DND-41 (cell line): ENCODE measurements at regions not wholly inside any gene's neighbourhood (a gene's known extent, or its start where the extent isn't known, plus 50 kb on each side); places are given as distances from the start of the nearest gene placed in this dataset.

Experiments
- ATAC-seq: fragments of 200-7000 bp; cut with Tn5 transposase; 3 replicates; pipeline ENCODE4 v1.9.1; 2021; ENCODE audit warnings: low read depth; ENCODE audit not compliant: insufficient read depth
- DNase-seq: peaks from one replicate; pipeline ENCODE4 v3.0.0-alpha.2; 2020
- H2AFZ ChIP-seq: 2 replicates; pipeline ENCODE4 v1.6.0; 2012; ENCODE audit warnings: low read depth, low read length
- H3K27ac ChIP-seq: 2 replicates; pipeline ENCODE4 v1.5.1; 2012; ENCODE audit warnings: low read length, inconsistent platforms
- H3K27me3 ChIP-seq: fragments of 200-600 bp; sonication (generic); 2 replicates; pipeline ENCODE4 v1.6.0; 2012; ENCODE audit warnings: low read length, mild to moderate bottlenecking, inconsistent platforms; ENCODE audit not compliant: insufficient read depth, poor library complexity
- H3K36me3 ChIP-seq: 2 replicates; pipeline ENCODE4 v1.5.1; 2012; ENCODE audit warnings: low read length, inconsistent platforms; ENCODE audit not compliant: insufficient read depth
- H3K4me1 ChIP-seq: 2 replicates; pipeline ENCODE4 v1.5.1; 2012; ENCODE audit warnings: mild to moderate bottlenecking, low read length; ENCODE audit not compliant: insufficient read depth
- H3K4me2 ChIP-seq: 2 replicates; pipeline ENCODE4 v1.6.0; 2012; ENCODE audit warnings: mild to moderate bottlenecking, moderate library complexity, low read length, inconsistent platforms; ENCODE audit not compliant: insufficient read depth
- H3K4me3 ChIP-seq, 2 experiments: fragments of 200-600 bp in 1 of 2; shearing (Covaris generic) in 1 of 2; 2 replicates each; pipeline ENCODE4 v1.5.1; 2012 to 2016; ENCODE audit warnings: inconsistent platforms in 2 of 2, low read length in 2 of 2, mild to moderate bottlenecking in 2 of 2, low read depth in 1 of 2, moderate library complexity in 1 of 2
- H3K79me2 ChIP-seq: 2 replicates; pipeline ENCODE4 v1.6.0; 2012; ENCODE audit warnings: low read length, inconsistent platforms; ENCODE audit not compliant: insufficient read depth
- H3K9ac ChIP-seq: 2 replicates; pipeline ENCODE4 v1.6.0; 2012; ENCODE audit warnings: low read depth, mild to moderate bottlenecking, inconsistent platforms, low read length, moderate library complexity
- H3K9me3 ChIP-seq: 2 replicates; pipeline ENCODE4 v1.5.1; 2012; ENCODE audit warnings: low read length, moderate library complexity, mild to moderate bottlenecking, inconsistent platforms; ENCODE audit not compliant: insufficient read depth, severe bottlenecking
- H4K20me1 ChIP-seq: 2 replicates; pipeline ENCODE4 v1.6.0; 2012; ENCODE audit warnings: low read length; ENCODE audit not compliant: insufficient read depth
- EZH2 ChIP-seq: IDR thresholded peaks from 3 replicates; pipeline ENCODE4 v1.6.1; 2012; ENCODE audit warnings: borderline replicate concordance, low read depth, mild to moderate bottlenecking, moderate library complexity, low read length, inconsistent platforms; ENCODE audit not compliant: severe bottlenecking
- TF ChIP-seq, protein P1 (sequence below): IDR thresholded peaks from 2 replicates; pipeline ENCODE4 v1.5.1; 2012; ENCODE audit warnings: borderline replicate concordance, low read length, moderate library complexity, mild to moderate bottlenecking; ENCODE audit not compliant: poor library complexity, severe bottlenecking; ENCODE audit errors: extremely low read depth

DNA sequence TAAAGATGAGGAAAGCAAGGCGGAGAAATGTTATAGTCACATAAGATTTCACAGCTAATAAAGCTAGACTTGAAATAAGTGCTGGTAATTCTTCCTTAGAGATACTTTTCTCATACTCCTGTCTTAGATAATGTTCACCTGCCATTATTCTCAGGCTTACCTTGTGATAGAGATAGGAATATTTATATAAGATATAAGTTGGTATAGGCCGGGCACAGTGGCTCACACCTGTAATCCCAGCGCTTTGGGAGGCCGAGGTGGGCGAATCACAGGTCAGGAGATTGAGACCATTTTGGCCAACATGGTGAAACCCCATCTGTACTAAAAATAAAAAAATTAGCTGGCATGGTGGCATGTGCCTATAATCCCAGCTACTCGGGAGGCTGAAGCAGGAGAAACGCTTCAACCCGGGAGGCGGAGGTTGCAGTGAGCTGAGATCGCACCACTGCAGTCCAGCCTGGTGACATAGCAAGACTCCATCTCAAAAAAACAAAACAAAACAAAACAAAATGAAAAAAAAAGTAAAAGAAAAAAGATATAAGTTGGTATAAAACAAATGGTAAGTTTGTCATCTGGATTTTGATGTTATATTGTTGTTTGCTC is 1918.4 kb downstream of the MAT2B start:
- Histone ChIP-seq H3K27me3 (no peaks in the 10 kb centered on the region), H3K27ac (no peak overlapping the region), H3K36me3 (no peaks in the 10 kb centered on the region), H3K4me1 (no peaks in the 10 kb centered on the region), H4K20me1 (no peaks in the 10 kb centered on the region), H3K79me2 (no peaks in the 10 kb centered on the region), H3K4me3 (no peak overlapping the region), H3K9me3 (no peaks in the 10 kb centered on the region), H3K9ac (no peak overlapping the region), H2AFZ (no peak overlapping the region), H3K4me2 (no peak overlapping the region)
- DNase-seq (no peak), ATAC-seq (no peak)
- TF ChIP-seq, protein P1, sequence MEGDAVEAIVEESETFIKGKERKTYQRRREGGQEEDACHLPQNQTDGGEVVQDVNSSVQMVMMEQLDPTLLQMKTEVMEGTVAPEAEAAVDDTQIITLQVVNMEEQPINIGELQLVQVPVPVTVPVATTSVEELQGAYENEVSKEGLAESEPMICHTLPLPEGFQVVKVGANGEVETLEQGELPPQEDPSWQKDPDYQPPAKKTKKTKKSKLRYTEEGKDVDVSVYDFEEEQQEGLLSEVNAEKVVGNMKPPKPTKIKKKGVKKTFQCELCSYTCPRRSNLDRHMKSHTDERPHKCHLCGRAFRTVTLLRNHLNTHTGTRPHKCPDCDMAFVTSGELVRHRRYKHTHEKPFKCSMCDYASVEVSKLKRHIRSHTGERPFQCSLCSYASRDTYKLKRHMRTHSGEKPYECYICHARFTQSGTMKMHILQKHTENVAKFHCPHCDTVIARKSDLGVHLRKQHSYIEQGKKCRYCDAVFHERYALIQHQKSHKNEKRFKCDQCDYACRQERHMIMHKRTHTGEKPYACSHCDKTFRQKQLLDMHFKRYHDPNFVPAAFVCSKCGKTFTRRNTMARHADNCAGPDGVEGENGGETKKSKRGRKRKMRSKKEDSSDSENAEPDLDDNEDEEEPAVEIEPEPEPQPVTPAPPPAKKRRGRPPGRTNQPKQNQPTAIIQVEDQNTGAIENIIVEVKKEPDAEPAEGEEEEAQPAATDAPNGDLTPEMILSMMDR = no peak
- TF ChIP-seq EZH2 = no peak

DNA sequence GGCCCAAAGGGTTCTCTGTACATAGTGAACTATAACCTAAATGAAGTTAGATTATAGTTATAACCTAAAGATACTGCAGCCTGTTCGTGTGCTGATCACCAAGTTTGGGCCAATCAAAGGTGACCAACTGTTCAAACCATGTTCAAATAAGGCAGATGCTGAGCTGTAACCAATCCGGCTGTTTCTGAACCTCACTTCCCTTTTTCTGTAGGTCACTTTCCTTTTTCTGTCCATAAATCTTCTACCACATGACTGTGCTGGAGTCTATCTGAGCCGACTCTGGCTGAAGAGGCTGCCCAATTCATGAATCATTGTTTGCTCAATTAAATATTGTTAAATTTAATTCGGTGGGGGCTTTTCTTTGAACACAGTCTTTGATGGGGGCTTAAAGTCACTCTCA is 1920.2 kb downstream of the MAT2B start:
- Histone ChIP-seq H3K4me2 (no peak overlapping the region), H3K79me2 (no peaks in the 10 kb centered on the region), H3K36me3 (no peaks in the 10 kb centered on the region), H3K4me3 (no peak overlapping the region), H3K9me3 (no peaks in the 10 kb centered on the region), H4K20me1 (no peaks in the 10 kb centered on the region), H2AFZ (no peak overlapping the region), H3K4me1 (no peaks in the 10 kb centered on the region), H3K9ac (no peak overlapping the region), H3K27me3 (no peaks in the 10 kb centered on the region), H3K27ac (no peak overlapping the region)
- TF ChIP-seq, protein P1 = no peak
- no peak for TF ChIP-seq EZH2
- DNase-seq (no peak), ATAC-seq (no peak)

DNA sequence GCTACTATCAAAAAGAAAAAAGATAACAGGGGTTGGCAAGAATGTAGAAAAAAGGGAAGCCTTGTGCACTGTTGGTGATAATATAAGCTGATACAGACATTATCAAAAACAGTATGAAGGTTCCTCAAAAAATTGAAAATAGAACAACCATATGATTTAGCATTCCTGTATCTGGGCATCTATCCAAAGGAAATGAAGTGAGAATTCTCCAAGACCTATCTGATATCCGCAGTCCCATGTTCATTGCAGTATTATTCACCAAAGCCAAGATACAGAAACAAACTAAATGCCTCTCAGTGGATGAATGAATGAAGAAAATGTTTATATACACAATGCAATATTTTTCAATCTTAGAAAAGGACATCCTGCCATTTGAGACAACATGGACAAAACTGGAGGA is 1943.3 kb downstream of the MAT2B start:
- no peaks in the 10 kb centered on the region for H3K79me2 ChIP-seq
- TF ChIP-seq EZH2 = no peak
- TF ChIP-seq, protein P1 = no peak

More for the DNA sequence above, 1943.3 kb downstream of the MAT2B start:
- H3K27ac ChIP-seq = no peak overlapping the region
- H4K20me1 ChIP-seq = no peaks in the 10 kb centered on the region
- no peaks in the 10 kb centered on the region for H3K9me3 ChIP-seq
- no peaks in the 10 kb centered on the region for H3K27me3 ChIP-seq
- no peak for DNase-seq
- H3K36me3 ChIP-seq = no peaks in the 10 kb centered on the region
- H2AFZ ChIP-seq = no peak overlapping the region
- H3K4me2 ChIP-seq = no peak overlapping the region
- H3K4me1 ChIP-seq = no peaks in the 10 kb centered on the region
- no peak overlapping the region for H3K9ac ChIP-seq
- ATAC-seq = no peak
- H3K4me3 ChIP-seq = no peak overlapping the region
